PC-3 (cell line): ENCODE measurements at regions not wholly inside any gene's neighbourhood (a gene's known extent, or its start where the extent isn't known, plus 50 kb on each side); places are given as distances from the start of the nearest gene placed in this dataset.
"Not testable (repeated sequence)": the region's sequence is repeated elsewhere in the genome, so short reads cannot be mapped to it uniquely, and the experiment has no call there.

Source experiments
- ATAC-seq: fragments of 200-7000 bp; cut with Tn5 transposase; 2 replicates; pipeline ENCODE4 v1.9.1; 2020; ENCODE audit warnings: mild to moderate bottlenecking, moderate library complexity
- BruUV-seq: library from RNA; stranded (reverse); fragments of 400-500 nt; replicated peaks from 2 replicates; lab custom pipeline; 2021; lab: Mats Ljungman, UMichigan
- CTCF ChIA-PET: fragments of 300-600 bp; sonication (Branson Sonifier 250); formaldehyde crosslinking; loops from one replicate; lab custom pipeline; 2022; ENCODE audit warnings: antibody characterized with exemption; lab: Charles Lee
- POLR2A ChIA-PET: fragments of 300-600 bp; sonication (Branson Sonifier 250); formaldehyde crosslinking; loops from one replicate; lab custom pipeline; 2022; ENCODE audit warnings: antibody characterized with exemption; ENCODE audit not compliant: unreplicated experiment; lab: Charles Lee
- DNase-seq: peaks from one replicate; pipeline ENCODE4 v3.0.0-alpha.2; 2015
- H2AFZ ChIP-seq: fragments of 300-600 bp; sonication (generic); 2 replicates; pipeline ENCODE4 v1.6.0; 2016; ENCODE audit warnings: antibody characterized with exemption, low read length
- H3F3A ChIP-seq: fragments of 300-600 bp; sonication (generic); one replicate; pipeline ENCODE4 v1.6.0; 2017; ENCODE audit warnings: antibody characterized with exemption, low read length, control low read depth, mild to moderate bottlenecking; ENCODE audit not compliant: unreplicated experiment
- H3K27ac ChIP-seq: fragments of 300-600 bp; sonication (generic); 2 replicates; pipeline ENCODE4 v1.5.1; 2016; ENCODE audit warnings: mild to moderate bottlenecking, low read length
- H3K27me3 ChIP-seq: fragments of 300-600 bp; sonication (generic); 2 replicates; pipeline ENCODE4 v1.6.1; 2016; ENCODE audit warnings: low read length, mixed read lengths
- H3K36me3 ChIP-seq: fragments of 300-600 bp; sonication (generic); 2 replicates; pipeline ENCODE4 v1.6.1; 2016; ENCODE audit warnings: low read depth, mixed run types, low read length, mixed read lengths
- H3K4me1 ChIP-seq: fragments of 300-600 bp; sonication (generic); 2 replicates; pipeline ENCODE4 v1.5.1; 2016; ENCODE audit warnings: low read length; ENCODE audit not compliant: insufficient read depth
- H3K4me2 ChIP-seq: fragments of 300-600 bp; sonication (generic); 2 replicates; pipeline ENCODE4 v1.6.0; 2016; ENCODE audit warnings: low read length
- H3K4me3 ChIP-seq: fragments of 300-600 bp; sonication (generic); 2 replicates; pipeline ENCODE4 v1.5.1; 2016; ENCODE audit warnings: mild to moderate bottlenecking, low read length, mixed read lengths
- H3K79me2 ChIP-seq: fragments of 300-600 bp; sonication (generic); 2 replicates; pipeline ENCODE4 v1.6.1; 2017; ENCODE audit warnings: low read length, mixed read lengths
- H3K9ac ChIP-seq: fragments of 300-600 bp; sonication (generic); 2 replicates; pipeline ENCODE4 v1.6.0; 2016; ENCODE audit warnings: mild to moderate bottlenecking, low read length
- H3K9me2 ChIP-seq: fragments of 300-600 bp; sonication (generic); replicated peaks from 2 replicates; pipeline ENCODE4 v1.6.1; 2016; ENCODE audit warnings: mixed run types, low read length, mixed read lengths
- H3K9me3 ChIP-seq: fragments of 300-600 bp; sonication (generic); 2 replicates; pipeline ENCODE4 v1.6.1; 2016; ENCODE audit warnings: low read length, mixed read lengths
- H4K20me1 ChIP-seq: fragments of 300-600 bp; sonication (generic); 2 replicates; pipeline ENCODE4 v1.6.1; 2016; ENCODE audit warnings: low read length, mixed read lengths
- CTCF ChIP-seq: fragments of 300-600 bp; sonication (generic); conservative IDR thresholded peaks from 2 replicates; pipeline ENCODE4 v1.5.1; 2017; ENCODE audit warnings: antibody characterized with exemption, low read depth, mild to moderate bottlenecking, low read length
- EZH2 ChIP-seq: fragments of 300-600 bp; sonication (generic); IDR thresholded peaks from one replicate; pipeline ENCODE4 v1.6.1; 2017; ENCODE audit warnings: antibody characterized with exemption, mild to moderate bottlenecking, low read length; ENCODE audit not compliant: unreplicated experiment
- EZH2phosphoT487 ChIP-seq: fragments of 300-600 bp; sonication (generic); IDR thresholded peaks from 2 replicates; pipeline ENCODE4 v1.6.1; 2018; ENCODE audit warnings: mild to moderate bottlenecking, antibody characterized with exemption, low read length, borderline replicate concordance
- intact Hi-C: fragments of 100-400 bp; cut with micrococcal nuclease; formaldehyde crosslinking; loops from 2 replicates; pipeline ENCODE4 v1.9.0; 2023

GRCh38 chr3:25191673-25192072 lies 236.4 kb upstream of the RARB start:
- Histone ChIP-seq H3K9me2 (no peaks in the 10 kb centered on the region), H3F3A (no peaks in the 10 kb centered on the region), H3K9ac (no peak overlapping the region), H3K4me3 (no peak overlapping the region), H3K4me1 (no peaks in the 10 kb centered on the region), H3K36me3 (no peaks in the 10 kb centered on the region), H4K20me1 (no peaks in the 10 kb centered on the region), H3K27me3 (no peaks in the 10 kb centered on the region), H3K79me2 (no peaks in the 10 kb centered on the region), H3K9me3 (no peaks in the 10 kb centered on the region), H3K4me2 (no peak overlapping the region), H2AFZ (no peak overlapping the region), H3K27ac (no peak overlapping the region)
- CTCF ChIA-PET: no interaction called here
- DNase-seq: no peak
- BruUV-seq: no TSS peak
- POLR2A ChIA-PET: no interaction called here
- ATAC-seq: no peak
- intact Hi-C loops: no loop called here
- TF ChIP-seq EZH2phosphoT487 (no peak), EZH2 (no peak), CTCF (no peak)

- H3K27me3 ChIP-seq, ATAC-seq, BruUV-seq: not testable (repeated sequence)
Observed at GRCh38 chr3:25199567-25199966, 228.5 kb upstream of the RARB start.

GRCh38 chr3:25212736-25213135 lies 215.3 kb upstream of the RARB start:
- H3K4me1 ChIP-seq: no peaks in the 10 kb centered on the region
- no TSS peak for BruUV-seq
- no peak overlapping the region for H2AFZ ChIP-seq
- CTCF ChIA-PET: no interaction called here
- intact Hi-C loops: no loop called here
- no peak for ATAC-seq
- no peaks in the 10 kb centered on the region; the same call in 1 of the 2 replicates for H3K27me3 ChIP-seq
- H4K20me1 ChIP-seq: no peaks in the 10 kb centered on the region
- H3K36me3 ChIP-seq: no peaks in the 10 kb centered on the region
- no peaks in the 10 kb centered on the region for H3K9me2 ChIP-seq
- H3K79me2 ChIP-seq: no peaks in the 10 kb centered on the region
- no peak overlapping the region for H3K4me2 ChIP-seq
- H3K27ac ChIP-seq: no peak overlapping the region
- DNase-seq: no peak
- POLR2A ChIA-PET: no interaction called here
- TF ChIP-seq CTCF: no peak
- no peak for TF ChIP-seq EZH2phosphoT487
- no peak for TF ChIP-seq EZH2
- no peak overlapping the region for H3K4me3 ChIP-seq
- no peaks in the 10 kb centered on the region for H3F3A ChIP-seq
- no peak overlapping the region for H3K9ac ChIP-seq
- H3K9me3 ChIP-seq: 0 out of 2 replicates have a peak, but pooled peaks cover 8% of the 10 kb centered on the region

More at GRCh38 chr3:25199567-25199966, 228.5 kb upstream of the RARB start:
- H3K4me1 ChIP-seq, H3K9me3 ChIP-seq, POLR2A ChIA-PET, DNase-seq, CTCF ChIA-PET, H3K36me3 ChIP-seq, H2AFZ ChIP-seq, intact Hi-C loops, H3K9ac ChIP-seq, H3K27ac ChIP-seq, H3K9me2 ChIP-seq, H3K79me2 ChIP-seq, H3F3A ChIP-seq, H3K4me2 ChIP-seq, H3K4me3 ChIP-seq, H4K20me1 ChIP-seq: not testable (repeated sequence)
